Endothelial cell (in vitro differentiated cells): ENCODE measurements at regions not wholly inside any gene's neighbourhood (a gene's known extent, or its start where the extent isn't known, plus 50 kb on each side); places are given as distances from the start of the nearest gene placed in this dataset.

ENCODE experiments used
- DNase-seq: peaks from one replicate; pipeline ENCODE4 v3.0.0; 2021; ENCODE audit warnings: low spot score
- H3K27ac Mint-ChIP-seq: one replicate; pipeline ENCODE4 v1.8.0; 2021; ENCODE audit warnings: mixed read lengths, inconsistent platforms; ENCODE audit not compliant: unreplicated experiment
- H3K27me3 Mint-ChIP-seq: one replicate; pipeline ENCODE4 v1.8.0; 2021; ENCODE audit warnings: mild to moderate bottlenecking, moderate library complexity, mixed read lengths, inconsistent platforms; ENCODE audit not compliant: unreplicated experiment
- H3K36me3 Mint-ChIP-seq: one replicate; pipeline ENCODE4 v1.8.0; 2021; ENCODE audit warnings: mild to moderate bottlenecking, low read depth, mixed read lengths, inconsistent platforms; ENCODE audit not compliant: unreplicated experiment
- H3K4me1 Mint-ChIP-seq: one replicate; pipeline ENCODE4 v1.8.0; 2021; ENCODE audit warnings: mild to moderate bottlenecking, mixed read lengths, inconsistent platforms; ENCODE audit not compliant: unreplicated experiment
- H3K4me3 Mint-ChIP-seq: one replicate; pipeline ENCODE4 v1.8.0; 2021; ENCODE audit warnings: mild to moderate bottlenecking, mixed read lengths, inconsistent platforms; ENCODE audit not compliant: unreplicated experiment
- H3K9me3 Mint-ChIP-seq: one replicate; pipeline ENCODE4 v1.8.0; 2021; ENCODE audit warnings: mixed read lengths, inconsistent platforms; ENCODE audit not compliant: unreplicated experiment
- CTCF ChIP-seq: fragments of 200-600 bp; sonication (generic); IDR thresholded peaks from one replicate; pipeline ENCODE4 v1.5.0; 2021; ENCODE audit warnings: antibody characterized with exemption; ENCODE audit not compliant: unreplicated experiment

- no peak for TF ChIP-seq CTCF
- Mint-ChIP-seq H3K4me3 (no peak overlapping the region), H3K4me1 (no peaks in the 10 kb centered on the region), H3K27ac (no peak overlapping the region), H3K9me3 (no peaks in the 10 kb centered on the region), H3K27me3 (no peaks in the 10 kb centered on the region), H3K36me3 (no peaks in the 10 kb centered on the region)
- DNase-seq, result no peak
Observed at GRCh38 chr1:191305370-191305769, 827.7 kb upstream of the BRINP3 start.

- no peak overlapping the region for H3K27ac Mint-ChIP-seq
- H3K36me3 Mint-ChIP-seq, result no peaks in the 10 kb centered on the region
- no peak for DNase-seq
- H3K9me3 Mint-ChIP-seq, result no peaks in the 10 kb centered on the region
- H3K4me1 Mint-ChIP-seq, result no peaks in the 10 kb centered on the region
- TF ChIP-seq CTCF, result no peak
- no peak overlapping the region for H3K4me3 Mint-ChIP-seq
- H3K27me3 Mint-ChIP-seq, result no peaks in the 10 kb centered on the region
Observed at GRCh38 chr1:191306916-191307315, 829.3 kb upstream of the BRINP3 start.

GRCh38 chr1:191320062-191320461 is 838.2 kb upstream of the RGS18 start:
- no peak for TF ChIP-seq CTCF
- H3K36me3 Mint-ChIP-seq, result no peaks in the 10 kb centered on the region

GRCh38 chr1:191327868-191328267 is 830.4 kb upstream of the RGS18 start:
- TF ChIP-seq CTCF, result no peak
- H3K4me1 Mint-ChIP-seq, result no peaks in the 10 kb centered on the region
- no peaks in the 10 kb centered on the region for H3K27me3 Mint-ChIP-seq
- no peaks in the 10 kb centered on the region for H3K36me3 Mint-ChIP-seq
- no peaks in the 10 kb centered on the region for H3K9me3 Mint-ChIP-seq
- no peak for DNase-seq
- H3K4me3 Mint-ChIP-seq, result no peak overlapping the region
- H3K27ac Mint-ChIP-seq, result no peak overlapping the region

More at GRCh38 chr1:191320062-191320461, 838.2 kb upstream of the RGS18 start:
- H3K27ac Mint-ChIP-seq, result no peak overlapping the region
- no peak overlapping the region for H3K4me3 Mint-ChIP-seq
- no peak for DNase-seq
- no peaks in the 10 kb centered on the region for H3K9me3 Mint-ChIP-seq
- no peaks in the 10 kb centered on the region for H3K27me3 Mint-ChIP-seq
- H3K4me1 Mint-ChIP-seq, result no peaks in the 10 kb centered on the region

- Mint-ChIP-seq H3K27me3 (no peaks in the 10 kb centered on the region), H3K4me3 (no peak overlapping the region), H3K4me1 (no peaks in the 10 kb centered on the region), H3K27ac (no peak overlapping the region), H3K36me3 (no peaks in the 10 kb centered on the region), H3K9me3 (no peaks in the 10 kb centered on the region)
- no peak for TF ChIP-seq CTCF
- no peak for DNase-seq
Observed at GRCh38 chr1:191343816-191344215, 814.4 kb upstream of the RGS18 start.
